ENCODE measurements at regions not wholly inside any gene's neighbourhood (a gene's known extent, or its start where the extent isn't known, plus 50 kb on each side); places are given as distances from the start of the nearest gene placed in this dataset.

- peaks cover 8% of the 10 kb centered on the region for H3K27me3 Mint-ChIP-seq
- peak; percentile 41 for DNase-seq
These were observed 87.4 kb upstream of the ZMIZ1 start for GRCh38 chr10:78981257-78981969.

GRCh38 chr10:78981970-78982281 lies 86.8 kb upstream of the ZMIZ1 start:
- Mint-ChIP-seq H3K27ac (no peak overlapping the region), H3K4me3 (no peak overlapping the region), H3K27me3 (peaks cover 3% of the 10 kb centered on the region), H3K4me1 (peaks cover 25% of the 10 kb centered on the region), H3K9me3 (no peaks in the 10 kb centered on the region), H3K36me3 (ENCODE audit: low read depth) (no peaks in the 10 kb centered on the region)
- DNase-seq (no peak), ATAC-seq (no peak)

More at GRCh38 chr10:78981257-78981969, 87.4 kb upstream of the ZMIZ1 start:
- H3K27ac Mint-ChIP-seq: peak overlapping the region; percentile 46
- H3K9me3 Mint-ChIP-seq: no peaks in the 10 kb centered on the region
- no peak overlapping the region for H3K4me3 Mint-ChIP-seq
- peak; percentile 58 for ATAC-seq
- no peaks in the 10 kb centered on the region for H3K36me3 Mint-ChIP-seq (ENCODE audit: low read depth)
- H3K4me1 Mint-ChIP-seq: peaks cover 30% of the 10 kb centered on the region

- no peak overlapping the region for H3K4me3 Mint-ChIP-seq
- no peaks in the 10 kb centered on the region for H3K36me3 Mint-ChIP-seq (ENCODE audit: low read depth)
- peaks cover 17% of the 10 kb centered on the region for H3K4me1 Mint-ChIP-seq
- ATAC-seq: no peak
- H3K27ac Mint-ChIP-seq: no peak overlapping the region
- H3K27me3 Mint-ChIP-seq: peaks cover 2% of the 10 kb centered on the region
- DNase-seq: no peak
- H3K9me3 Mint-ChIP-seq: no peaks in the 10 kb centered on the region
These were observed 86.0 kb upstream of the ZMIZ1 start for GRCh38 chr10:78982726-78983125.

- no peaks in the 10 kb centered on the region for H3K36me3 Mint-ChIP-seq (ENCODE audit: low read depth)
- H3K27me3 Mint-ChIP-seq: no peaks in the 10 kb centered on the region
- H3K9me3 Mint-ChIP-seq: no peaks in the 10 kb centered on the region
- DNase-seq (no peak), ATAC-seq (no peak)
- no peak overlapping the region for H3K27ac Mint-ChIP-seq
- peaks cover 11% of the 10 kb centered on the region for H3K4me1 Mint-ChIP-seq
- H3K4me3 Mint-ChIP-seq: no peak overlapping the region
These were observed 85.2 kb upstream of the ZMIZ1 start for GRCh38 chr10:78983608-78984007.

GRCh38 chr10:78985973-78986818 lies 82.6 kb upstream of the ZMIZ1 start:
- Mint-ChIP-seq H3K36me3 (ENCODE audit: low read depth) (no peaks in the 10 kb centered on the region), H3K4me1 (peaks cover 16% of the 10 kb centered on the region), H3K4me3 (no peak overlapping the region), H3K27ac (no peak overlapping the region), H3K9me3 (no peaks in the 10 kb centered on the region), H3K27me3 (no peaks in the 10 kb centered on the region)
- DNase-seq (no peak), ATAC-seq (no peak)

- ATAC-seq: peak; percentile 66
- Mint-ChIP-seq H3K4me3 (no peak overlapping the region), H3K27me3 (no peaks in the 10 kb centered on the region), H3K27ac (no peak overlapping the region), H3K9me3 (no peaks in the 10 kb centered on the region), H3K36me3 (ENCODE audit: low read depth) (no peaks in the 10 kb centered on the region), H3K4me1 (peaks cover 23% of the 10 kb centered on the region)
- no peak for DNase-seq
These were observed 77.6 kb upstream of the ZMIZ1 start for GRCh38 chr10:78991187-78991586.

- DNase-seq: no peak
- Mint-ChIP-seq H3K27ac (no peak overlapping the region), H3K27me3 (no peaks in the 10 kb centered on the region), H3K4me3 (no peak overlapping the region), H3K9me3 (no peaks in the 10 kb centered on the region), H3K4me1 (peaks cover 23% of the 10 kb centered on the region), H3K36me3 (ENCODE audit: low read depth) (no peaks in the 10 kb centered on the region)
- peak; percentile 63 for ATAC-seq
These were observed 76.4 kb upstream of the ZMIZ1 start for GRCh38 chr10:78992333-78992732.

GRCh38 chr10:78993261-78993945 lies 75.4 kb upstream of the ZMIZ1 start:
- peaks cover 23% of the 10 kb centered on the region for H3K4me1 Mint-ChIP-seq
- DNase-seq: no peak
- no peak overlapping the region for H3K4me3 Mint-ChIP-seq
- no peak overlapping the region for H3K27ac Mint-ChIP-seq
- H3K27me3 Mint-ChIP-seq: no peaks in the 10 kb centered on the region
- no peaks in the 10 kb centered on the region for H3K9me3 Mint-ChIP-seq
- H3K36me3 Mint-ChIP-seq (ENCODE audit: low read depth): no peaks in the 10 kb centered on the region
- ATAC-seq: no peak

GRCh38 chr10:78995987-78996791 lies 72.6 kb upstream of the ZMIZ1 start:
- H3K27me3 Mint-ChIP-seq: no peaks in the 10 kb centered on the region
- no peak for DNase-seq
- no peak overlapping the region for H3K27ac Mint-ChIP-seq
- H3K4me1 Mint-ChIP-seq: peaks cover 14% of the 10 kb centered on the region
- ATAC-seq: no peak
- no peak overlapping the region for H3K4me3 Mint-ChIP-seq
- H3K9me3 Mint-ChIP-seq: no peaks in the 10 kb centered on the region
- H3K36me3 Mint-ChIP-seq (ENCODE audit: low read depth): no peaks in the 10 kb centered on the region

- Mint-ChIP-seq H3K27ac (no peak overlapping the region), H3K9me3 (no peaks in the 10 kb centered on the region), H3K27me3 (no peaks in the 10 kb centered on the region), H3K36me3 (ENCODE audit: low read depth) (no peaks in the 10 kb centered on the region), H3K4me1 (peaks cover 14% of the 10 kb centered on the region), H3K4me3 (no peak overlapping the region)
- ATAC-seq (no peak), DNase-seq (no peak)
These were observed 72.0 kb upstream of the ZMIZ1 start for GRCh38 chr10:78996792-78997129.

GRCh38 chr10:78997635-78998618 lies 70.8 kb upstream of the ZMIZ1 start:
- no peak for ATAC-seq
- Mint-ChIP-seq H3K9me3 (no peaks in the 10 kb centered on the region), H3K36me3 (ENCODE audit: low read depth) (no peaks in the 10 kb centered on the region), H3K4me1 (peaks cover 5% of the 10 kb centered on the region), H3K27ac (no peak overlapping the region), H3K4me3 (no peak overlapping the region), H3K27me3 (no peaks in the 10 kb centered on the region)
- DNase-seq: no peak

GRCh38 chr10:79001082-79001885 lies 67.5 kb upstream of the ZMIZ1 start:
- peaks cover 7% of the 10 kb centered on the region for H3K4me1 Mint-ChIP-seq
- H3K36me3 Mint-ChIP-seq (ENCODE audit: low read depth): no peaks in the 10 kb centered on the region
- H3K27ac Mint-ChIP-seq: no peak overlapping the region
- H3K27me3 Mint-ChIP-seq: peaks cover 2% of the 10 kb centered on the region
- H3K4me3 Mint-ChIP-seq: no peak overlapping the region
- H3K9me3 Mint-ChIP-seq: no peaks in the 10 kb centered on the region
- no peak for DNase-seq
- no peak for ATAC-seq

- ATAC-seq (no peak), DNase-seq (no peak)
- Mint-ChIP-seq H3K27ac (no peak overlapping the region), H3K9me3 (no peaks in the 10 kb centered on the region), H3K36me3 (ENCODE audit: low read depth) (no peaks in the 10 kb centered on the region), H3K4me1 (peaks cover 7% of the 10 kb centered on the region), H3K27me3 (peaks cover 2% of the 10 kb centered on the region), H3K4me3 (no peak overlapping the region)
These were observed 66.4 kb upstream of the ZMIZ1 start for GRCh38 chr10:79002336-79002735.

All from activated naive CD8-positive, alpha-beta T cell treated with anti-CD3 and anti-CD28 coated beads, Interleukin-2, amount 50 U/mL, for 24 hours (primary cell).